IPS-18c (cell line): ENCODE measurements at regions not wholly inside any gene's neighbourhood (a gene's known extent, or its start where the extent isn't known, plus 50 kb on each side); places are given as distances from the start of the nearest gene placed in this dataset.
"Not testable (repeated sequence)": the region's sequence is repeated elsewhere in the genome, so short reads cannot be mapped to it uniquely, and the experiment has no call there.

Experiments used
- H3K4me3 ChIP-seq: 2 replicates; pipeline ENCODE4 v1.7.0; 2013; ENCODE audit warnings: low read depth, mild to moderate bottlenecking, low read length, moderate library complexity; ENCODE audit not compliant: insufficient read depth
- H3K9me3 ChIP-seq: one replicate; pipeline ENCODE4 v1.6.1; 2013; ENCODE audit warnings: mild to moderate bottlenecking, low read length, moderate library complexity; ENCODE audit not compliant: control insufficient read depth, insufficient read depth

GRCh38 chr6:145139140-145139850 is 596.0 kb downstream of the EPM2A start:
- Histone ChIP-seq H3K4me3 (no peak overlapping the region), H3K9me3 (no peaks in the 10 kb centered on the region)

GRCh38 chr6:145139895-145140294 is 595.4 kb downstream of the EPM2A start:
- H3K4me3 ChIP-seq, result no peak overlapping the region
- no peaks in the 10 kb centered on the region for H3K9me3 ChIP-seq

- no peak overlapping the region for H3K4me3 ChIP-seq
Measured at GRCh38 chr6:145141572-145141971, 593.7 kb downstream of the EPM2A start.

GRCh38 chr6:145142958-145143357 is 592.4 kb downstream of the EPM2A start:
- H3K4me3 ChIP-seq, result no peak overlapping the region
- no peaks in the 10 kb centered on the region for H3K9me3 ChIP-seq

More at GRCh38 chr6:145141572-145141971, 593.7 kb downstream of the EPM2A start:
- H3K9me3 ChIP-seq, result no peaks in the 10 kb centered on the region

GRCh38 chr6:145143379-145143778 is 591.9 kb downstream of the EPM2A start:
- Histone ChIP-seq H3K4me3 (no peak overlapping the region), H3K9me3 (no peaks in the 10 kb centered on the region)

- no peaks in the 10 kb centered on the region for H3K9me3 ChIP-seq
- no peak overlapping the region for H3K4me3 ChIP-seq
Measured at GRCh38 chr6:145147559-145147958, 587.8 kb downstream of the EPM2A start.

GRCh38 chr6:145147981-145148749 is 587.2 kb downstream of the EPM2A start:
- no peak overlapping the region for H3K4me3 ChIP-seq
- H3K9me3 ChIP-seq, result no peaks in the 10 kb centered on the region

GRCh38 chr6:145148776-145149175 is 586.5 kb downstream of the EPM2A start:
- Histone ChIP-seq H3K4me3 (no peak overlapping the region), H3K9me3 (no peaks in the 10 kb centered on the region)

- no peak overlapping the region for H3K4me3 ChIP-seq
- H3K9me3 ChIP-seq, result no peaks in the 10 kb centered on the region
Measured at GRCh38 chr6:145151624-145152023, 583.7 kb downstream of the EPM2A start.

GRCh38 chr6:145153495-145153894 is 581.8 kb downstream of the EPM2A start:
- Histone ChIP-seq H3K9me3 (no peaks in the 10 kb centered on the region), H3K4me3 (no peak overlapping the region)

- Histone ChIP-seq H3K9me3 (peaks cover 4% of the 10 kb centered on the region), H3K4me3 (no peak overlapping the region)
Measured at GRCh38 chr6:145155411-145155810, 579.9 kb downstream of the EPM2A start.

- peaks cover 4% of the 10 kb centered on the region for H3K9me3 ChIP-seq
- H3K4me3 ChIP-seq, result no peak overlapping the region
Measured at GRCh38 chr6:145155873-145156782, 579.2 kb downstream of the EPM2A start.

GRCh38 chr6:145158636-145159035 is 576.7 kb downstream of the EPM2A start:
- not testable (repeated sequence) for H3K4me3 ChIP-seq, H3K9me3 ChIP-seq

GRCh38 chr6:145159921-145160320 is 575.4 kb downstream of the EPM2A start:
- Histone ChIP-seq H3K4me3 (no peak overlapping the region), H3K9me3 (peaks cover 4% of the 10 kb centered on the region)

GRCh38 chr6:145161501-145161900 is 573.8 kb downstream of the EPM2A start:
- Histone ChIP-seq H3K4me3 (no peak overlapping the region), H3K9me3 (peaks cover 4% of the 10 kb centered on the region)

- no peak overlapping the region for H3K4me3 ChIP-seq
Measured at GRCh38 chr6:145169726-145170224, 565.5 kb downstream of the EPM2A start.

GRCh38 chr6:145175470-145175869 is 559.9 kb downstream of the EPM2A start:
- H3K4me3 ChIP-seq, result no peak overlapping the region
- no peaks in the 10 kb centered on the region for H3K9me3 ChIP-seq

More at GRCh38 chr6:145169726-145170224, 565.5 kb downstream of the EPM2A start:
- no peaks in the 10 kb centered on the region for H3K9me3 ChIP-seq
